ENCODE measurements at regions not wholly inside any gene's neighbourhood (a gene's known extent, or its start where the extent isn't known, plus 50 kb on each side); places are given as distances from the start of the nearest gene placed in this dataset.
A peak's percentile ranks its signal among the peaks of the same experiment; 100 is the strongest.

DNA sequence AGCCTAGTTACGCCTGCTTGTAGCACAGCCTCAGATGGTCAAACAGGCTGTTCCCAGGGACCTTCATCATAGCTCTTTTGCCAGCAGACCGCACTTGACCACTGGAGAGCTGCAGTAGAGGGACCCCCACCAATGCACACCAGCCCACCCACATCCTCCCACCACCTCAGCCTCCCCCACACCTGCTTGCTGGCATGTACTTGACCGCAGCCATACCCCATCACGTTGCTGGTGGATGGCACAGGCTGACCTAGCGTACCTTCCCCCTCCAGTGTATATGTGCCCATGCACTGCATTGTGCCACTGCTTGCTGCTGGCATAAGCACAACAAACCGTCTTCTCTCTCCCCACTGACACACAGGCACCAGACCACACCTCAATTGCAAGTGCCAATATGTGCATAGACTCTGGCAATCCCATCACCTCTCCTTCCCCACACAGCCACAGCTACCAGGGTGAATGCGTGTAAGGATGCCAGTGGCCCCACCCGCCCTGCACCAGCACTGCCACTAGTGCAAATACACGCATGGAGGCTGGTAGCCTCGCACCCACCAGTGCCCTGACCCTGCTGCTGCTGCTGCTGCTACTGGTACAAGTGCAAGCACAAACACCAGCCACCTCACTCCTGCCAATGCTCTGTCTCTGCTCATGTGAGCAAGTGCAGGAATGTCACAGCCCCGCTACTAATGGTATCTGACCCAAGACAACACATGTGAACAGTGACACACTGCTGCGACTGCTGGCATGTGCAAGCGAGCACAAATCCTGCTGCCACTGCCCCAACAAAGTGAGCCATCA, 1377.6 kb downstream of the CDH11 start:
- DNase-seq, result no peak

DNA sequence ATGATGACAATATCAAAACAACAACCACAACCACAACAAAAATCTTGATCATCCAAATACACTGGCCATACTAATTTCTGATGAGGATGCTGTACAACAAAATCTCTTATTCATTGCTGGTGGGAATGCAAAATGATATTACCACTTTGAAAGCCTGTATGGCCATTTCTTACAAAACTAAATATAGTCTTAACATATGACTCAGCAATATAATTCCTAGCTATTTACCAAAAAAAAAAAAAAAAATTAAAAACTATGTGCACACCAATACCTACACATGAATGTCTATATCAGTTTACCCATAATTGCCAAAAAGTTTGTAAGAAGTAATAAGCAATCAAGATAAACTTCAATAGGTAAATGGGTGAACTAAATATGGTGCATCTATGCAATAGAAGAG, 1379.7 kb downstream of the CDH11 start:
- DNase-seq, result no peak

DNA sequence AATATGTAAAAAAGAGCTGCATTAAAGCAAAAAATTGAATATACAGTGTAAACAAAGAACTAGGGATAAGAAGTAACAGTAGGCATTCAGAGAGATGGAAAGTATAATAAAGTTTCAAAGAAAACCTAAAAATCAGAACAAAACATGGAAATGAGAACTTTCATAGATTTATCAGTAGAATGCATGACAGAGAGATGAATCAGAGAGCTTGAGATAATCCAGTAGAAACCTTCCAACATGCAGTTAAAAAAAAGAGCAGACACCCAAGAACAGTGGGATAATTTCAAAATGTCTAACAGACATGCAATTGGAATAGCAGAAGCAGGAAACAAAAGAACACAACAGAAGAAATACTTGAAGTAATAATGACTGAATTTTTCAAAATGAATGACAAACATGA, 1384.2 kb downstream of the CDH11 start:
- DNase-seq, result no peak

DNA sequence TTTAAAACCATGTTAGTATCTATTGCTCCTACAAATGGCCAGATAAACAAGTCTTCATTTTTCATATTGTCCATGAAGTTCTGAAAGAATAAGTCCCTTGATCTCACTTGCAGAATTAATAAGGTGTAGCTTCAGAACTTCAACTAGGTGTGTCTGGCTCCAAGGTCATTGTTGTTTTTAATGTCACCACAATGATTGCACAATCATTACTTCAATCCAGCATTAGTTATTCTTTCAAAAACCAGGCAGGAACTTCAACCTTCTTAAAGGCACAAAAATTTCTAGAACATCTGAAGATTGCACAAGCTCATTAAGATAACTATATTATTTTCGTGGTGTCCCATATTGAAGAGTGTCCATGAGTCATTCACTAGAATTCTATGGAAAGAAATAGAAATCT, 1386.4 kb downstream of the CDH11 start:
- DNase-seq, result no peak

DNA sequence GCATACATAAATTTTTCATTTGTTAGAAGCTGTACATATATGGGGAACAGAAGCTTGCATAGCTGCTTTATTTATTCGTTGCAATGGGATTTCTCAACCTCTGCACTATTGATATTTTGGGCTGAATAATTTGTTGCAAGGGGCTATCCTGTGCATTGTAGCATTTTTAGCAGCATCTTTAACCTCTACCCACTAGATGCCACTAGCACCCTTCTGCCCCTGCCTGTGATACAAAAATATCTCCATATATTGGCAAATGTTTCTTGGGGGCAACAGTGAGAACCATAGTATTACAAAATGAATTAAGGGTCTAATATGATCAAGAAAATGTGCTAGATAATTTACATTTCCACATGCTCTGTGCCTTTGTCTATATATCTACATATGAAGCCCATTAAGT, 1401.0 kb downstream of the CDH11 start:
- DNase-seq, result no peak

DNA sequence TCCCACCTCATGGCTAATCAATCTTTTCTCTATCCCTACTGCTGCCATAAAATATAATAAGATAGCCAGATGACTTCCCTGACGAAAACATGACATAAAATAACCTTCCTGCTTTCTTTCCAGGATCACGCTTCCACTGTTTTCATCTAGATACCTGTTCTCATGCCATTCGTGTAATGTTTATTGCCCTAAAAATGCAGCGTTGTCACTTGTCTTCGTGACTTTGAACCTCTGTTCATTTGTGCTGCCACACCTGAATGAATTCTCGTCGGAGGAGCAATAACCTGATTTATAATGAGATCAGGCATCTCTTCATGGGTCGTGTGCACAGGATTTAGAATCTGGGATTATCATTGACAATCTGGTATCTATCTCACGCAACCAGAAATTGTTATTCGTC, 1401.9 kb downstream of the CDH11 start:
- DNase-seq, result no peak

DNA sequence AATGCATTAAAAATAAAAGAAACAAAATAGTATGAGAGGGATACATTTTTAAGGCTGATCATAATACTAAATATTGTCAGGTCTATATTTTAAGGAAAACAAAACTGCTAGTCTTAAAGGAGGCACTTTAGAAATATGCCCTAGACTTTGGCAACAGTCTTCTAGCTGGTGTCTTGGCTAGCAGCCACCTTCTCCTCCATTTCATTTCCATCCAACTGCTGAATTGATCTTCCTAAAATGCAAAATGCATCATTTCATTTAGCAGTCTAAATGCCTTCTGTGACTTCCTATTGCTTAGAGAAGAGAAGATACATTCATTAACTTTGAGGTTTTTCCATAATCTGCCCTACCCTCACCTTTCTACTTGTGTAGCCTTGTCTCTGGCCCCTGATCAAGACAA, 1404.1 kb downstream of the CDH11 start:
- no peak for DNase-seq

DNA sequence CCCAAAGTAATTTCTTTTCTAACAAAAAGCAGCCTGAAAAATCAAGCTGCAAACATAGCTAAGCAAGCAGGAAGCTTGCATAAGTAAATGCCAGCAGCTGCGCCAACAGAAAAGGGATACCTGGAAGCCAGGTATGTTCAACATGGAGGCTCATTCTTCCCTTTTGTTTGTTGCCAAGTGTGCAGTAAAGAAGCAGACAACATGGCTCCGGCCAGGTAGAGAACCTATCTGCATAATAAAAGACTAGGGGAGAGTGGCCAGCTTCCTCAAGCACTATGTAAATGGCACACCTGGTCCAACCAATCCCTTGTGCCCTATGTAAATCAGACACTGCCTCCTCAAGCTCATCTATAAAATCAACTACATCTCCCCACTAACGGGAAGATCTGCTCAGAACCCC, 1407.0 kb downstream of the CDH11 start:
- DNase-seq, result no peak

DNA sequence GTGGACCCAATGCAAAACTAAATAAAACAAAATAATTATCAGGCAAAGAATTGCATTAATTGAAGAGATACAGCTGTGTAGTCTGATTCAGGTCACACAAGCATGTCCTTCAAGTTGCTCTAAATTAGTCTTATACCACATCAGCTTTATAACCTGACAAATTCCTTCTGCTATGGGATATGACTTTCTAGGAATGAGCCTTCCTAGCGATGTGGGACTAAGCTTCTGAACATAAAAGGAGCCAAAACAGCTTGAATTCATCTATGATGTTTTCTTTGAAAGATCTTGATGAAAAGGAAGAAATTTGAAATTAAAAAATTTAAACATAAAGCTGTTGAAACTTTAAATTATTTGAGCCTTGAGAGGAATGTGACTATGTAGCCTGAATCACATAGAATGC, 1409.1 kb downstream of the CDH11 start:
- no peak for DNase-seq

DNA sequence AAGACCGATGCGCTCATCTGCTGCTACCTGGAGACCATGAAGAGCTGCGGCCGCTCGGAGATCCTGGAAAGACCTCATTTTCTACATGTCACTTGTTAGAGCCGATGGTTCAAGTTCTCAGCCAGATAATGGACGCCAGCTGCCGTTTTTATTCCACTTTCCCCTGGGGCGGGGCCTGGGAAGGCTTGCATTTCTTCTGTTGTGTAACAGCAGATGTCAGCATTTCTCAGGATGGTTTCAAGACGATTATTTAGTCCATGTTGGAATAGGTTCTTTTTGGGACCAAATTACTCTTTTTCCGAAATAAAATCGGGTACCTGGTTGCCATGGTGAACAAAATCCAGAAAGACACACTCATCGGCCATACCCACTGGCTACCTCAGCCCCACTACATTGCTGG, 1418.3 kb downstream of the CDH11 start:
- no peak for DNase-seq

DNA sequence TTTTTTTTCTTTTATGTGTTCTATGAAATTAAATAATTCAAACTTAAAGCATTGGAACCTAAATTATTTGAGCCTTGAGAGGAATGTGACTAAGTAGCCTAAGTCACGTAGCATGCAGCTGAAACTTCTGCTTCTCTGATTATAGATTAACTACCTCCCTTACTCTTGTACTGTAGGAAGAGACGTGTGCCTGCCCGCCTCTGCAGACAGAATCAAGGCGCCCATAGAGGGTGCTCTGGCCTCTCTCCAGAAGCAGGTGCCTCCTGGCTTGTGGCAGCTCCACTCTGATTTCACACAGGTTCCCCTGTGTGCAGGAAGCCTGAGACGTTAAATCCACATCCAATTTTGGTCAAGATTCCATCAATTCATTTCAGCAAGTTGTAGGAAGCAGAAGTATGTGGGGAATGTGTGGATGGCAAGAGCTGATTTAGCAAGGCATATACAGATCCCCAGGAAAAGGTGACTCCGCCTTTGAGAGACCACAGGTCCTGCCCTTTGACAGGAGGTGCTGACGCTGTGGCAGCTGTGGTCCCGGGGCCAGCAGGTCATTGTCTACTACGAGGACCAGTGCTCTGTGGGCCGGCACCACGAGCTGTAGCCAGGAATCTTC, 1418.8 kb downstream of the CDH11 start:
- no peak for DNase-seq

DNA sequence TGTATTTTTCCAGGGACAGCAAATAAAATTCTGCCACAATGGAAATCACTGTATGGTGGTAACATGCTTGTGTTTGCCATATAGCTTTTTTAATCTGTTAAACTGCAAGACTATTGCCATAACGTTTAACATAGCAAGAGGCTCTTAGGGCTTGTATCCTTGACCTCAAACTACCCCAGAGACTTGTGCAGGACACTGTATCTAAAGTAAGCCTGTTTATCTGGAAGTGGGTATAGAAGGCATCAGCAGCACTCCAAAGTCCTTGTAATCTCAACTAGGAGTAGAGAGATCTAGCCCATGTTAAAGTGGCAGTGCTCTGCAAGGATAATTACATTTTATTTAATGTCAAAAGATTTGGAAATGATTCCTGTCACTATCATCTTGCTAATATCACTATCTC, 1424.1 kb downstream of the CDH11 start:
- peak; percentile 31 for DNase-seq

DNA sequence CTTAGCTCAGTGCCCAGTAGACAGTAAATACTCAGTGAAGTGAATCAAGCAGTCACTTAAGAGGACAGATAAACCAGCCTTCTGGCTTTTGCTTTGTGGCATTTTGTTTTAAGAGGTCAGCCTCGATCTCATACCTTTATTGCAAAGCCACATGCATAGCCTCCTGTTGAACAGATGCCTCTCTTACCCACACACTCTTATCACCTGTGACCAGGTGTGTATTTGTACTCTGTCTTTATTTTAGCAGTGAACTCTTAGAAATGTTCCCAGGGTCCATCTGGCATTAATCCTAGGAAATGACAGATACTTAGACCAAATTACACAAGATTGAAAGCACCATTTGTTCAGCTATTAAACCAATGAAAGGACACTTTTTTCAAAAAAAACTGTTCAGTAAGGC, 1426.5 kb downstream of the CDH11 start:
- peak; percentile 5 for DNase-seq

DNA sequence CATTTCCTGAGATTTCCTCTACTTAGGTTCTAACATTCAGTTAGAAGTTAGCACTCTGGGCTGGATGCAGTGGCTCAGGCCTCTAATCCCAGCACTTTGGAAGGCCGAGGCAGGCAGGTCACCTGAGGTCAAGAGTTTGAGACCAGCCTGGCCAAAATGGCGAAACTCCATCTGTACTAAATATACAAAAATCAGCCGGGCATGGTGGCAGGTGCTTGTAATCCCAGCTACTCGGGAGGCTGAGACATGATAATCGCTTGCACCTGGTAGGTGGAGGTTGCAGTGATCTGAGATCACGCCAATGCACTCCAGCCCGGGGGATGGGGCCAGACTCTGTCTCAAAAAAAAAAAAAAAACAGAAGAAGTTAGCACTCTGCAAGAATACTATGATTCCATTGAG, 1430.9 kb downstream of the CDH11 start:
- DNase-seq, result no peak

DNA sequence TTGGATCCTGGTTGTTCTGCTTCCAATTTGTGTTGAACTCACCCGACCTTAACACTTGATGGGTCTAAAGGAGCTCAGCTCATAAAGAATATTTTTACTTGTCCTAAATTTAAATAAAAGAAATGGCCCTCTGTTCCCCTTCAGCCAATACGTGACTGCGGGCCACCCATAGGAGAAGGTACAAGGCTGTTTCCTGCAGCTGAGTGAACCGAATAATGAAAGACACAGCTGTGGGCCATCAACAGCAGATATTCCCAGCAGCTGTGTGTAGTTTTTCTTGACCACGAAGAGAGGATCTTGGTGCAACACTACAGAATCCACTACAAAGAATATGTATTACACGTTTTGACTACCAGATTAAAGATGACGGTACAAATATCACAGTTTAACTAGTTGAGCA, 1431.6 kb downstream of the CDH11 start:
- no peak for DNase-seq

DNA sequence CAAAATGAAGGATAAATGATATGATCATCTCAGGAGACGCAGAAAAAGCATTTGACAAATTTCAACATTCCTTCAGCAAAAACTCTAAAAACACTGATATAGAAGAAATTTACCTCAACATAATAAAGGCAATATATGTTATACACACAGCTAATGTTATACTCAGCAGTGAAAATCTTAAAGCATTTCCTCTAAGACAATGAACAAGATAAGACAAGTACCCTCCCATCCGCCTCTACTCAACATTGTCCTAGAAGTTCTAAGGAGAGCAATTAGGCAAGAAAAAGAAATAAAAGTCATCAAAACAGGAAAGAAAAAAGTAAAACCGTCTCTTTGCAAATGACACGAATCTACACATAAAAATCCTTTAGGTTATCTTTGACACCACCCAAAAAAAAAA, 1432.8 kb downstream of the CDH11 start:
- DNase-seq, result no peak

DNA sequence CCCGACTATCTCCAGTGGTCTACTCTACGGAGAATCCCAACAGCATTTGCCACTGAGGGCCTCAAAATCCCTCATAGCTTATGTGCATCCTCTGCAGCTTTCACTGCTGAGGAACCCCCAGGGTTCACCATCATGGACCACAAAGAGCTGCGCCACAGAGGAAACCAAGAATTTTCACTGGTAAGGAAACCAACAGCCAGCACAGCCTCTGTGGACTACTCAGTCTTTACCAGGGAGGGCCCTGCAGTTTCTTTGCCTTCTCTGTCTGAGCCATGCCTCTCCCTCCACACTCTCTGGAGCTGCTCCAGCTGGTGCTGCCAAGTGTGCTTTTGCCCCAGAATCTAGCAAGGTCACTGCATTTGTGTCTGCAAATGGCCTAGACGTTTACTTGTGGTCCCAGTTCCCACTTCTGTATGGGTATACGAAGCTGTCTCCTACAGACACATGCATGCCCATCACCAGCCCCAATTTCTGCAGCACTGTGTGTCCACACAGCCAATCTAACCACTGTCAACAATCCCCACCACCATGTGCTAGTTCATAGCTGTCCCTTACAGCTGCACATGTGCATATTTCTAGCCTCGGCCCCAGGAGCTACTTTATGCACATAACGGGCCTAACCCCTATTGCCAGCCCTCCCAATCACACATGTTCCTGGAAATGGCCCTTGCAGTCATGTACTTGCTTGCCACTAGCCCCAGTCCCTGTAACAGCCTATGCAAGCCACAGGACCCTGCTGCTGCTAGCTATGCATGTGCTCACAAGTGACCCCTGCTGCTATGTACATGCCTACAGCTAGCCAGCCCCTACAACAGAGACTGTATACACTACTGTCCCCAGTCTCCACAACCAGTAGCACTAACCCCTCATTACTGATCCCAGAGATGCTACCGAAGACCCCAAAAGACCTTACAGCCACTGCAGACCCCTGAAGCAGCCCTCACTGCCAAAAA, 1437.4 kb downstream of the CDH11 start:
- no peak for DNase-seq

DNA sequence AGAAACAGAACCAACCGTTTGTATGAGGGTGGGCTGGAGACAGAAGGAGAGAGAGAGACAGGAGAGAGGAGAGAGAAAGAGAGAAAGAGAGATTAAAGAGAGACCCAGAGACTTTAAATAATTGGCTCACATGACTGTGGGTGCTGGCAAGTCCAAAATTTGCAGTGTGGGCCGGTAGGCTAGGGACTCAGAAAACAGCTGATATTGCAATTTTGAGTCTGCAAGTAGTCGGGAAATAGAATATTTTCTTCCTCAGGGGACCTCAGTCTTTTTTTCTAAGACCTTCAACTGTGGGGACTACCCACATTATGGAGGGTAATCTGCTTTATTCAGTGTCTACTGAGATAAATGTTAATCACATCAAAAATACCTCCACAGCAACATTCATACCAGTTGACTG, 1439.0 kb downstream of the CDH11 start:
- no peak for DNase-seq

DNA sequence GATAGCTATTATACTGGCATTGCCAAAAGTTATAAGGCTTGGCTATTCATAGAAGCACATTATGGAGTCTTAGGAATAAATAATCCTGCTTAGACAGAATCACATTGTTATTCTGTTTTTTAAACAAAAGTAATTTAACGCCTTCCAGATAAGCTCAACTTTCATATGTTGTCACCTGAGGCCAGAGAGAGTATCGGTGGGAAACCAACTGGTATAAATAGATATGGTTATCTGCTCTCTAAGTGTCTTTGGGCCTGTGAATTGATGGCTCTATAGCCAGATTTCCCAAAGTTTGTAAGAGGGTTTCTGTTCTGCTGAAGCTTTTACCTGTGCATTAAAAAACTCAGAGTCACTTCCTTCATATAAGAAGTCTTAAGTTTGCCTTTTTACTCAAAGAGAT, 1449.4 kb downstream of the CDH11 start:
- no peak for DNase-seq

DNA sequence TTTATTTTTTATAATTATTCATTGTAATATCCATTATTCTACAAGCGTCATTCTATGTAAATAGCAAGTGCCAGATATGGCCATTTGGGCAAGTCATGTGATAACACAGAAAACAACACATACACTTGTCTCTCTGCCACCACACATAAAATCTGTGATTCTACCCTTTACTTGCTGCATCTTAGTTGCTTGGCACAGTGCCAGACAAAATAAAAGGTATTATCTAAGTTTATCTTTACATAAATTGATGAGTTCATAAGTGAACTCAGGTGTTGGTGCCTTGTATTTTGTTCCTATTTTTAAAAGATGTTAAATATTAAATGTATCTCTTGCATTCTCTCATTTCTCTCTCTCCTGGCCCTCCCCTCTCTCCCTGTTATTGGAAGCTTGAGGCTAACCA, 1458.7 kb downstream of the CDH11 start:
- DNase-seq, result no peak

DNA sequence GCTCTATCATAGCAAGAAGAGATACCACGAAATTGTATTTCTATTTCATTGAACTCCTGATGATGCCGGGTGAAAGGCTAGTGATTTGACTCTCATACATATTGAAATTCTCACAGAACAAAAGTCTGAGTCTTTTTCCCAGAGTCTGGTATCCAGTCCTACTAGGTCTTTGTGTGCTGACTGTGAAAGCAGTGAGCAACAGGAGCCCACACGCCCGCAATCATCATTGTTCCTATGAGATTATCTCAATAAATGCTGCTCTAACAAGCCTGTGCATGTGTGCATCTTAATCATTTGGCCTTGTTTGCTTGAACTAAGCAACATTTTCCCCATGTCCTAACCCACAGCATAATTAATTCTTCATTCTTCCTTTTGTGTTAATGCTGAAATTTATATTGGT, 1466.0 kb downstream of the CDH11 start:
- no peak for DNase-seq

DNA sequence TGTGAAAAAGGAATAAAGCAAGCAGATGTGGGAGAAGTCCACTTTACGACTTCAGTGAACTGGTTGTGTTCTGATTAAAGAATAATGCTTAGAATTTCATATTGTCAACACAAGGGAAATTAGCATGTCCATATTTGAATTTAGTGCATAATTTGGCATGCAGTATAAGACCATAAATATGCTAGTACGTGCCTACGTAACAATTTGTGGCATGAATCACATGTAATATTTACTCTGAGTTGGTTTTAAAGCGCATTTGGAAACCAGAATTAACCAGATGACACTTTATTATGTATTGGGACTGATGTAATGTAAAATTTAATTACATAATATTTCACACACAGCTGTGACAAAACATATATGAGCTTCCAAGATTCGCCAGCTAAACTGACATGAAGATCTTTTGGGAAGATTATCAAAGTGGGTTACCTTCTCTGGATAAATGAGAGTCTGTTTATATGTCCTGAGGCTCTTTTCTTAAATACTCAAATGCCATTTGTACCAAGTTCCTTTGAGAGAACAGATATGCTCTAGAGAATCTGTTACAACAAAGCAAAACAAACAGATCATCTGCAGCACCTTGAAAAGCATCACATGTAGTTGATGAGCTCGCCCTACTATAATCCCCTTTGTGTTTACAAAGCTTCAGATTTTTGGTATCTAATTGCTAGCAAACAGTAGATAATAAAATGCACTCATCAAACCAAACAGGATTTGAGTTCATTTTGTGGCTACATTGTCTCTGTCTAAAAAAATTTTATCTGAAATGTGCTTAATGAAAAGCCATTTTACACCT, 1468.6 kb downstream of the CDH11 start:
- DNase-seq, result no peak

DNA sequence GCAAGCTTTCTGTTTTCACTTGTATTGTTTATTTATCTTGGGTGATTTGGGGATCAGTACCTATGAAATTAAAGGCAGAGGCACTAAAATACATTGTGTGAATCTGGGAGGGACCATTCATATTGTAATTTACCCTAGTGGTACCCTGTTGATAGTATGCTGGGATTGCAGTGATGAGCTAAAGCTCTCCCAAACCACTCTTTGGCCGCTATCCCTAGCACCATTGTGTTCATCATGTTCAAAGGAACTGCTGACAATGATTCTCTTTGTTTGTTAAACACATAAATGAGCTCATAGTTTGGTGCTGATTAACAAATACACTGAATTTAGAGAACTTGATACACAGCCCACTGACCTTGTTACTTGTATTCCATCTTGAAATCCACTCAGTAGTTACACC, 1469.8 kb downstream of the CDH11 start:
- DNase-seq, result no peak
